ENCODE measurements at regions not wholly inside any gene's neighbourhood (a gene's known extent, or its start where the extent isn't known, plus 50 kb on each side); places are given as distances from the start of the nearest gene placed in this dataset.

DNA sequence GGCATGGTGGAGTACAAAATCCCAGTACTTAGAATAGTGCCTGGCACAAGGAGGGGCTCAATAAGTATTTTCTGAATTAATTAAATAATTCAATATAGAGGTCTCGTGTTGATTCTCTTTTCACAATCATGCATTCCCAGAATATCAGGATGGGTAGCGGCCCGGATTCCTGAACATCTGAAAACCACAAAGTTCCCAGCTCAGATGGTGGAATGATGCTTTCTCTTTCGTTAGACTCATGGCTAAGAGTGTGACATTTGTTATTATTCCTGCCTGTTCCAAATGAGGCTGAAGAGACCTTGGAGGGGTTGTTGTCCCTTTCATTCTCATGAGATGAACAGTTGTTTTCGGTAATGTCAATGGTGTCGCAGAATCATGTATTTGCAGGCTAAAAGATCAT, 95.4 kb upstream of the LIFR start:
- TF ChIP-seq DPF2 (CRISPR knock-in tag; IDR thresholded peaks at IDR 0.05; ENCODE audit: borderline replicate concordance, low read depth) (no peak), NR1H2 (CRISPR knock-in tag; IDR thresholded peaks at IDR 0.05; ENCODE audit: borderline replicate concordance, low read depth) (no peak), ZNF160 (CRISPR knock-in tag; IDR thresholded peaks at IDR 0.05) (no peak), ZNF878 (CRISPR knock-in tag; IDR thresholded peaks at IDR 0.05) (no peak), FOXA1 (IDR thresholded peaks at IDR 0.05) (no peak), FOXA1 (CRISPR knock-in tag; IDR thresholded peaks at IDR 0.05) (no peak), ZFP41 (CRISPR knock-in tag; IDR thresholded peaks at IDR 0.05; ENCODE audit: borderline replicate concordance) (no peak), ZNF510 (CRISPR knock-in tag; IDR thresholded peaks at IDR 0.05; ENCODE audit: low read depth) (no peak)
- TF ChIP-seq, protein P1, sequence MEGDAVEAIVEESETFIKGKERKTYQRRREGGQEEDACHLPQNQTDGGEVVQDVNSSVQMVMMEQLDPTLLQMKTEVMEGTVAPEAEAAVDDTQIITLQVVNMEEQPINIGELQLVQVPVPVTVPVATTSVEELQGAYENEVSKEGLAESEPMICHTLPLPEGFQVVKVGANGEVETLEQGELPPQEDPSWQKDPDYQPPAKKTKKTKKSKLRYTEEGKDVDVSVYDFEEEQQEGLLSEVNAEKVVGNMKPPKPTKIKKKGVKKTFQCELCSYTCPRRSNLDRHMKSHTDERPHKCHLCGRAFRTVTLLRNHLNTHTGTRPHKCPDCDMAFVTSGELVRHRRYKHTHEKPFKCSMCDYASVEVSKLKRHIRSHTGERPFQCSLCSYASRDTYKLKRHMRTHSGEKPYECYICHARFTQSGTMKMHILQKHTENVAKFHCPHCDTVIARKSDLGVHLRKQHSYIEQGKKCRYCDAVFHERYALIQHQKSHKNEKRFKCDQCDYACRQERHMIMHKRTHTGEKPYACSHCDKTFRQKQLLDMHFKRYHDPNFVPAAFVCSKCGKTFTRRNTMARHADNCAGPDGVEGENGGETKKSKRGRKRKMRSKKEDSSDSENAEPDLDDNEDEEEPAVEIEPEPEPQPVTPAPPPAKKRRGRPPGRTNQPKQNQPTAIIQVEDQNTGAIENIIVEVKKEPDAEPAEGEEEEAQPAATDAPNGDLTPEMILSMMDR (CRISPR knock-in tag; IDR thresholded peaks at IDR 0.05), result no peak
- TF ChIP-seq, protein P2, sequence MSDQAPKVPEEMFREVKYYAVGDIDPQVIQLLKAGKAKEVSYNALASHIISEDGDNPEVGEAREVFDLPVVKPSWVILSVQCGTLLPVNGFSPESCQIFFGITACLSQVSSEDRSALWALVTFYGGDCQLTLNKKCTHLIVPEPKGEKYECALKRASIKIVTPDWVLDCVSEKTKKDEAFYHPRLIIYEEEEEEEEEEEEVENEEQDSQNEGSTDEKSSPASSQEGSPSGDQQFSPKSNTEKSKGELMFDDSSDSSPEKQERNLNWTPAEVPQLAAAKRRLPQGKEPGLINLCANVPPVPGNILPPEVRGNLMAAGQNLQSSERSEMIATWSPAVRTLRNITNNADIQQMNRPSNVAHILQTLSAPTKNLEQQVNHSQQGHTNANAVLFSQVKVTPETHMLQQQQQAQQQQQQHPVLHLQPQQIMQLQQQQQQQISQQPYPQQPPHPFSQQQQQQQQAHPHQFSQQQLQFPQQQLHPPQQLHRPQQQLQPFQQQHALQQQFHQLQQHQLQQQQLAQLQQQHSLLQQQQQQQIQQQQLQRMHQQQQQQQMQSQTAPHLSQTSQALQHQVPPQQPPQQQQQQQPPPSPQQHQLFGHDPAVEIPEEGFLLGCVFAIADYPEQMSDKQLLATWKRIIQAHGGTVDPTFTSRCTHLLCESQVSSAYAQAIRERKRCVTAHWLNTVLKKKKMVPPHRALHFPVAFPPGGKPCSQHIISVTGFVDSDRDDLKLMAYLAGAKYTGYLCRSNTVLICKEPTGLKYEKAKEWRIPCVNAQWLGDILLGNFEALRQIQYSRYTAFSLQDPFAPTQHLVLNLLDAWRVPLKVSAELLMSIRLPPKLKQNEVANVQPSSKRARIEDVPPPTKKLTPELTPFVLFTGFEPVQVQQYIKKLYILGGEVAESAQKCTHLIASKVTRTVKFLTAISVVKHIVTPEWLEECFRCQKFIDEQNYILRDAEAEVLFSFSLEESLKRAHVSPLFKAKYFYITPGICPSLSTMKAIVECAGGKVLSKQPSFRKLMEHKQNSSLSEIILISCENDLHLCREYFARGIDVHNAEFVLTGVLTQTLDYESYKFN (CRISPR knock-in tag; conservative IDR thresholded peaks at IDR 0.05), result no peak
